ENCODE measurements at regions not wholly inside any gene's neighbourhood (a gene's known extent, or its start where the extent isn't known, plus 50 kb on each side); places are given as distances from the start of the nearest gene placed in this dataset.

GRCh38 chr2:242011991-242012764, 142.6 kb downstream of the RTP5 start:
- H3K4me1 Mint-ChIP-seq (ENCODE audit: low read depth, unreplicated experiment), result no peaks in the 10 kb centered on the region
- H3K36me3 Mint-ChIP-seq (ENCODE audit: insufficient read depth, unreplicated experiment), result no peaks in the 10 kb centered on the region
- BruUV-seq (replicated peaks), result no TSS peak
- no peaks in the 10 kb centered on the region for H3K4me1 ChIP-seq
- no peaks in the 10 kb centered on the region for H3K9me3 Mint-ChIP-seq (ENCODE audit: unreplicated experiment)
- no peak overlapping the region for H3K27ac Mint-ChIP-seq (ENCODE audit: unreplicated experiment)
- H3K9me3 ChIP-seq, result no peaks in the 10 kb centered on the region
- intact Hi-C loops (cut with micrococcal nuclease; ENCODE audit: unreplicated experiment), result no loop called here
- no peaks in the 10 kb centered on the region for H3K36me3 ChIP-seq (ENCODE audit: control insufficient read depth, insufficient read depth, low read length)
- no peak overlapping the region for H3K4me3 ChIP-seq (ENCODE audit: low read depth, low read length)
- CTCF ChIA-PET, result no interaction called here
- no peaks in the 10 kb centered on the region; the same call in 1 of the 2 replicates for H3K27me3 ChIP-seq (replicated peaks; ENCODE audit: control insufficient read depth, insufficient read depth, low read length)
- no peak for DNase-seq
- POLR2A ChIA-PET, result no interaction called here
- H3K27me3 Mint-ChIP-seq (ENCODE audit: insufficient read depth, unreplicated experiment), result peaks cover 12% of the 10 kb centered on the region
- H3K4me3 Mint-ChIP-seq (ENCODE audit: unreplicated experiment), result no peak overlapping the region
- no peak for TF ChIP-seq CTCF (IDR thresholded peaks at IDR 0.05; ENCODE audit: insufficient read depth in 1 of 2, low read depth in 1 of 2, low read length in 1 of 2, severe bottlenecking in 1 of 2, unreplicated experiment in 1 of 2)

GRCh38 chr2:242012956-242013764, 143.6 kb downstream of the RTP5 start:
- H3K9me3 Mint-ChIP-seq (ENCODE audit: unreplicated experiment), result no peaks in the 10 kb centered on the region
- no peak overlapping the region for H3K4me3 ChIP-seq (ENCODE audit: low read depth, low read length)
- H3K27me3 Mint-ChIP-seq (ENCODE audit: insufficient read depth, unreplicated experiment), result peaks cover 15% of the 10 kb centered on the region
- ChIA-PET POLR2A (no interaction called here), CTCF (no interaction called here)
- H3K4me1 ChIP-seq, result no peaks in the 10 kb centered on the region
- no peaks in the 10 kb centered on the region for H3K36me3 Mint-ChIP-seq (ENCODE audit: insufficient read depth, unreplicated experiment)
- no peak overlapping the region for H3K27ac Mint-ChIP-seq (ENCODE audit: unreplicated experiment)
- intact Hi-C loops (cut with micrococcal nuclease; ENCODE audit: unreplicated experiment), result no loop called here
- TF ChIP-seq CTCF (IDR thresholded peaks at IDR 0.05; ENCODE audit: insufficient read depth in 1 of 2, low read depth in 1 of 2, low read length in 1 of 2, severe bottlenecking in 1 of 2, unreplicated experiment in 1 of 2), result no peak
- H3K4me3 Mint-ChIP-seq (ENCODE audit: unreplicated experiment), result no peak overlapping the region
- DNase-seq, result no peak
- H3K9me3 ChIP-seq, result no peaks in the 10 kb centered on the region
- H3K4me1 Mint-ChIP-seq (ENCODE audit: low read depth, unreplicated experiment), result no peaks in the 10 kb centered on the region
- no TSS peak for BruUV-seq (replicated peaks)
- no peaks in the 10 kb centered on the region for H3K36me3 ChIP-seq (ENCODE audit: control insufficient read depth, insufficient read depth, low read length)
- no peaks in the 10 kb centered on the region; the same call in 1 of the 2 replicates for H3K27me3 ChIP-seq (replicated peaks; ENCODE audit: control insufficient read depth, insufficient read depth, low read length)

- Histone ChIP-seq H3K9me3 (no peaks in the 10 kb centered on the region), H3K36me3 (ENCODE audit: control insufficient read depth, insufficient read depth, low read length) (no peaks in the 10 kb centered on the region), H3K4me1 (no peaks in the 10 kb centered on the region), H3K27me3 (replicated peaks; ENCODE audit: control insufficient read depth, insufficient read depth, low read length) (no peaks in the 10 kb centered on the region; the same call in 1 of the 2 replicates), H3K4me3 (ENCODE audit: low read depth, low read length) (no peak overlapping the region)
- no peak for DNase-seq
- no peaks in the 10 kb centered on the region for H3K36me3 Mint-ChIP-seq (ENCODE audit: insufficient read depth, unreplicated experiment)
- H3K27me3 Mint-ChIP-seq (ENCODE audit: insufficient read depth, unreplicated experiment), result peaks cover 19% of the 10 kb centered on the region
- ChIA-PET CTCF (no interaction called here), POLR2A (no interaction called here)
- H3K4me1 Mint-ChIP-seq (ENCODE audit: low read depth, unreplicated experiment), result no peaks in the 10 kb centered on the region
- no peak overlapping the region for H3K27ac Mint-ChIP-seq (ENCODE audit: unreplicated experiment)
- H3K4me3 Mint-ChIP-seq (ENCODE audit: unreplicated experiment), result no peak overlapping the region
- TF ChIP-seq CTCF (IDR thresholded peaks at IDR 0.05; ENCODE audit: insufficient read depth in 1 of 2, low read depth in 1 of 2, low read length in 1 of 2, severe bottlenecking in 1 of 2, unreplicated experiment in 1 of 2), result no peak
- intact Hi-C loops (cut with micrococcal nuclease; ENCODE audit: unreplicated experiment), result no loop called here
- no peaks in the 10 kb centered on the region for H3K9me3 Mint-ChIP-seq (ENCODE audit: unreplicated experiment)
- no TSS peak for BruUV-seq (replicated peaks)
Measured at GRCh38 chr2:242013771-242014170, 144.2 kb downstream of the RTP5 start.
